Activated CD4-positive, CD25-positive, alpha-beta regulatory T cell treated with anti-CD3 and anti-CD28 coated beads, Interleukin-2, amount 50 U/mL, for 72 hours (primary cell): ENCODE measurements at regions not wholly inside any gene's neighbourhood (a gene's known extent, or its start where the extent isn't known, plus 50 kb on each side); places are given as distances from the start of the nearest gene placed in this dataset.

Experiments used
- DNase-seq: peaks from one replicate; pipeline ENCODE4 v3.0.0; 2021

DNA sequence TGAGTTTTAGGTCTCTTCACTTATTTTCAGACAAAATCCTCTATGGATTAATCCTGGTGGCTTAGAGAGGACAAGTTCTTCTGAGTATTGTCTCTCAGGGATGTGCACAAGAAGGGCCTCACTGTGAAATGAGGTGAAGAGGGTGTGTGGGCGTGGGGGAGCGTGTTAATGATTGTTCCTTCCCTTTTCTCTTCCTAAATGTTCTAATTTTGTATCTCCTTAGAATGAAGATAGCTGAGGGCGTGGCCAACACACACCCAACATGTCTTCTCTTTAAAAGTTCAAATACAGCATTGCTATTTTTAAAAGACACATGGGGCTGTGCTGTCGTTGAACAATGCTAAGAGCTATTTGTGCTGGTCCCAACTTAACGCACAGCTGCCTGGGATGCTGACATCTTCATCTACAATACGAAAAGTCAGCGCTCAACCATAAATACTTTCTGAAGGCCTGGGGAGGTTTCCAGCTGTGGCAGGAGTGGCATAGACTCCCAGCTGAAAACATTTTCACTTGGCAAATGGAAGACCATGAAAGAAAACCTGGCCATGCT, 135.9 kb downstream of the JCAD start:
- DNase-seq: no peak

DNA sequence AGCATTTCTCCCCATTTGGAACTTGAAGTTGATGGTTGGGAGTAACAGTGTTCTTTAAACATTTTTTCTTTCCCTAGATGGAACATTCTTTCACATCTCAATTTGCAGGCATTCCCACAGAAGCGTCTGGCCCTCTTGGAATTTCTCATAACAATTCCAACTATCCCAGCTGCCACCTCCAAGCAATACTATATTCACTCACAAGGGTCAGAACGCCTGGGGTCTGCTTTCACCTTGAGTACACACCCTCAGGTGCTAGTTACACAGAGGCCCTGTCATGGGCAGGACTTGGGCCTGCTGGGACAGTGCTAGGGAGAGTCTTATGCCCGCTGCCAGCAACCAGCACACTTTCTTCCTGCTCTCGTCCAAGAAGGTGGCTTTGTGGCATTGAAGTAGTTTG, 136.5 kb downstream of the JCAD start:
- DNase-seq: no peak

DNA sequence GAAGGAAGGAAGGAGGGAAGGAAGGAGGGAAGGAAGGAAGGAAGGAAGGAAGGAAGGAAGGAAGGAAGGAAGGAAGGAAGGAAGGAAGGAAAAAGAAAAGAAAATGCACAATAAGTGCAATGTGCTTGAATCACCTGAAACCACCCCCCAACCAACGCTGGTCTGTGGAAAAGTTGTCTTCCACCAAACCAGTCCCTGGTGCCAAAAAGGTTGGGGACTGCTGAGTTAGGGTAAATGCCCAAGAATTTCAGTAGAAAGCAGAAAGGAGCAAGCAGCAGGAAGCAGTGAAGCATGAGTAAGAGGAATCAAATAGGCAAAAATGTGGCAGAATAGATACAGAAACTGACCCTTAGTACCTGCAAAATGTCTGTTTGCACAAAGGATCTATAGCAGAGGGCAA, 137.2 kb downstream of the JCAD start:
- no peak for DNase-seq

DNA sequence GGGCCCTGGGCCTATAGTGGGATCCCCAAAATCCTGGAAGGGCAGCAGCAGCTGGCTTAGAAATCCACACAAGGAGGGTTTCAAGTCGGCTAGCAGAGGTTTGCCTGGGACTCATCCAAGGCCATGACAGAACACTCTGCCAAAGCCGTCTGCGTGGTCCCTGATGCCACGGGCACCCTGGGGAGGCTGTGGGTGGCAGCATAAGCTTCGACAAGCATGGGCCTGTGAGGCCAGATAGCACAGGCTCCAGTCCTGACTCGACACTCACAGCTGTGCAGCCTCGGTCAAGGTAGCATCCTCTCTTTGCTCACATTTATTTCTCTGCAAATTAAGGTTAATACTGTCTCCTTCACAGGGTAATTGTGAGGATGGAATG, 138.3 kb downstream of the JCAD start:
- DNase-seq: no peak

DNA sequence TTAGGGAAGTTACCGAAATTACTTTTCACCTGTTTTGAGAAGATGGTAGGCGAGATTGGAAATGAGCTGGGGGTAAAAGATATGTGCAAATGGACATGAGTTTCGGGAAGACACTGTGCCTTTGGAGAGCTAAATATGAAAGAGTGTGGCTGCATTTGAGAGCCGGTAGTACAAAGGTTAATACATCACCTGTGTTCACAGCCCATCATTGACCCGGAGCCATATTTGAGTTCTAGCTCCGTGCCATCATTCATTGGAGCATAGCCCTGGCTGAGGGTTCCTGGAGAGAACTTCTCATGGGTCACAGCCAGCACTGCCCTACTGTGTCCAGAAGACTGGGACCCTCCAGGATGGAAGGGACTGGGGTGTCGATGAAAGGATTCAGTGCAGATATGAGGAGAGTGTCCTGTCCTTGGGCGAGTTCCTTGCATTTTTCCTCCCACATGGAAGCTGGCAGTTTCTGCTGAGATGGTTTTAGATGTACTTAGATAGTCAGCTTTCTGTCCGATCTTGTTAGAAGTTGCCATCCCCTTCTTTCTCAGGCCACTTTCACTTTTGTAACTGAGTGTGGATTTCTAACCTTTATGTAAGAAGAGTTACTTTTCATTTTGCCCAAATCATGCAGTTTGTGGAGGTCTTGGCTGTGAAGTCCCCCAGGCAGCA, 138.8 kb downstream of the JCAD start:
- no peak for DNase-seq

DNA sequence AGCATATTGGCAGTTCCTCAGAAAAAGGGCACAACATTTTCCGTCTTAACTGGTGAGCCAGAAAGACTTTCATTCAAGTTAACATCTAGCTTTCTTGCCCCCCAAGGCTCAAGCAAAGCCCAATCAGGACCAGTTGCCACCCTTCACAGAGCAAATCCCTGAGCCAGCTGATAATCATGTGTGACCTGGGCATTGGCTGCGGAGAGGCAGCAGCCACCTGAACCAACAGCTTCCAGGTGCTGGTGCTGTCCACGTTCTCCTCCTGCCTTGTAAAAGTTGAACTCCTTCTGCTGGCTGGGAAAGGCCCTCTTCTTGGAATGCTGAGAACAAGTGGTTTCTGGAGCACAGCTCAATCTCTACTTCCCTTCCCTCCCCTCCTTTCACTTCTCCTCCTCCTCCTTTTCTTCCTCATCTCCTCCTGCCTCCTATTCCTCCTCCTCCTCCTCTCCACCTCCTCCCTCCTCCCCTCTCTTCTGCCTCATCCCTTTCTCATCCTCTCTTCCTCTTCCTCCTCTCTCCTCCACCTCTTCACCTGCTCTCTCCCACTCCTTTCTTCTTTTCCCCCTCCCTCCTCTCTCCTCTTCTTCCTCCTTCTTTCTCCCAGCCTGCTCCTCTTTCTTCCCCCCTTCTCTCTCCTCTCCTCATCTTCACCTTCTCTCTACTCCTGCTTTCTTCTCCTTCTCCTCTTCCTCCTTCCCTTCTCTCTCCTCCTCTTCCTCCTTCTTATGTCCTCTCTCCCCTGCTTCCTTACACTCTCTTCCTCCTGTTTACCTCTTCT, 140.6 kb downstream of the JCAD start:
- DNase-seq: no peak

DNA sequence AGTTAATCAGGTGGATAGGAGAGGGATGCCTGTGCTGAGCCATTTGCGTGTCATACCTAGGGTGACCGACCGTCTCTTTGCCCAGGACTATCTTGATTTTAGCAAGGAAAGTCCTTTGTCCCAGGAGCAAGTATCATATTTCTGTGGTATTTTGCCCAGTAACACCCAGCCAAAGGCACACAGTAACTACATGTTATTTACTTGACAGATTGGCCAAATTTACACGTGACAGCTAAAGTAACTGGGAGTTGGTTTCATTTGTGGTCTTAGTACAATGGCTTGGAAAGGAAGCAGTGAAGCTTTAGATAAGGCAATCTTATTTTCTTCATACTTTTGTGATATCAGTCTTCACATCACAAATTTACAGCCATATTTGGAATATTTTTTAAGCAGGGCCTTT, 142.1 kb downstream of the JCAD start:
- DNase-seq: no peak

DNA sequence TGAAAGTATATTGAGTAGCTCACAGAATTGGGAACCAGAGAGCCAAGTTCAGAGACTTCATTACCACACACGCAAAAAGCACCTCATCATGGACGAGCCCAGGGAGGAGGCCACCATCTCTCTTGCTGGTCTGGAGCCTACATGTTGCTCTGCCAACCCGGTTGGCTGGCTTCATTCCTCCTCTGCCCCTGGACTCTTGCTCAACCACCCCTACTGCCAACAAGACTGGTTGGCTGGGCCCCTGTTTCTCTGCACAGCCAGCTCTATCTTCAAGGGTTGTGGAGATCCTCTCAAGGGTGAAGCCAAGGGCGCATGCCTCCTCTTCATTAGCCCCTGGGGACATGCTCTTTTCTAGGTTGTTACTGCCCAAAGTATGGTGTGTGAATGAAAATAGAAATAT, 142.7 kb downstream of the JCAD start:
- no peak for DNase-seq

DNA sequence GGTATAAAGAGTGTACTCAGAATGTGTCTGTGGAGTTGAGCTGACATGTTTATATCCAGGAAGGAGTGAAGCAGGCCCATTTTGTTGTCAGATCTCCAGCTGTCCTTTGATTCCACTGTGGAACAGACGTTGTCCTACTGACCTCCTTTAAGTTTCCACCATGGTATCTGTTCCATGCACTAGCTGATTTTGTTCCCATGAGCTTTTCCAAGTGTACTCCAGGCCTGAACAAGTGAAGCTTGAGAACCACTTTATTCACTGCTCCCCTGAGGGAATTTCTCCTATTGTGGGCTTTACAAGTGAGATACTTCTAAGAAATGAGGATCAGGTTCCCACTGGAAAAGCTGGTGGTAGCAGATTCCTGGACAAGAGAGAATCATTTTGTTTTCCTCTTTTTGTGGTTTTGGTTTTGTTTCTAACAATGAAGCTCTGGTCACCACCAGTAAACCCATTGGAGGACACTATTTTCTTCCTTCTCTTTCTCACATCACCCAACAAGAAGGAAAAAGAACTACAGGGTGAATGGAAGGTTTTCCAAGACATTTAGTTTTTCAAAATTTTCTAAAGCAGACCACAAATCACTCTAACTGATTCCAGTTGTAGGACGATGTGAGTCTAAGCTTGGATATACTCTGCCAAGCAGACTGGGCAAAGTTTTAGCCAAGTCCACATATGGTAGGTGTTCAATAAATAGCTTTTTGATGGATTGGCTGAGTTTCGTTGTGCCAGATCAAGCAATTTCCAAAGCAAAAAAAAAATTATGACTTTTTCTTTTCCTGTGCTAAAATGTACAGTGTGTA, 144.2 kb downstream of the JCAD start:
- no peak for DNase-seq

DNA sequence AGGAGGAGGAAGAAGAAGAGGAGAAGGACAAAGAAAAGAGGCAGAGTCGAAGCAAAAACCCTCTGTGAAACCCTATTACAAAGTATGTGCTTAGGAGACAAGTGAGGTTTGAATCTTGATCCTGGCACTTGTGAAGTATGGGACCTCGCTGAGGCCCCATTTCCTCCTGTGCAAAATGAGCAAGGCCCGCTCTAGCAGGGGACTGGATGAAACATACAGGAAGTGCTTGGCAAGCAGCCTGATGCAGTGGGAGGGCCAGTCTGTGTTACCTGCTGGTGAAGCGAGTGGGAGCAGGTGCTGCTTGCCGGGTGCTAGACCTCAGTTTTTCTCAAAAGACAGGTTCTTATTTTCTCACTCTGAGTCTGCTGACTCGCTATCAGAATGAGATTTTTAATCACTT, 150.4 kb downstream of the JCAD start:
- DNase-seq: no peak

DNA sequence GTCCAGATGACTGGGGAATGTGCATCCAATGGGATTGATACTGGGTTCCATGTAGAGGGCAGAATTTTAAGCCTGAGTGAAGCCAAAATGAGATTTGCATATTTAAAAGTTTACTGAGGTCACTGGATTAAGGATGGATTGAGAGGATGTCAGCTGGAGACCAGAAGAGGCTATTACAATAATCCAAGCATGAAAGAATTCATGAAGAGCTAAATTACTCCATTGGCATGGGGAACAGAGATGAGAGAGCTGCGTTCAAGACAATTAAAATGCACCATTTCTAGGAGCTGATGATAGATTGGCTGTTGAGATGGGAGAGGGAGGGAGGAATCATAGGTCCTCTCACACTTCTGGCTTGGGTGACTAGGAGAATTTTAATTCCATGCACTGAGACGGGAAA, 158.5 kb downstream of the JCAD start:
- DNase-seq: no peak

DNA sequence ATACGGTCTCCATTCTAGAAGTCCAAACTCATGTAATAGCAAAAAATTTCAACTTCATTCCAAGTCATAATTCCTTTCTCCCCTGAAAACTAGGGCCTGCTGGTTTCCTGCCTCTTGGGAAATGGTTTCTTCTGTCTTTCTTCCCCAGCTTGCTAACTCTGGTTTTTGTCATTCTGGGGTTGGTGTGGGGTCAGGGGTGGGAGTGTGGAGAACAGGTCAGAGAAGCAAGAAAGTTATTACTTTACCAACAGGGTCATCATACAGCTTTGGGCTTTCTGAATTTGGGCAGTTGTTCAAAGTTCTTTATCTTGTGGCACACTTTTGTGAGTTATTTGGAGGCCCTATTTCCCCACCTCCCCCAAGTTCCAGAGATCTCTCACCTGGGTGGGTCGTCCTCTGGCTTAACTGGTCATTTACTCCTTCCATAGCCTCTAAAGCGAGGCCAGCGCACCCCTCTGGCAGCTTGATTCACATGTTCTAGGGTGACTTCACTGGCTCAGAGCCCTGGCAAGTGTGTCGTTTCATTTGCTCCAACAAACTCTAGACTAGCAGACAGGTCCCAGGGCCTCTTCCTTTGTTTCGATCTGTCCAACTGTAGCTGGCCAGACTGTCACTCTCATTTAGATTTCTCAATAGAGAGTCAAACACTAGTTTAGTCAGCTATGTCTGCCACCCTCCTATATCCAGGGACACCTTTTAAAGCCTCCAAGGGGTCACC, 161.2 kb downstream of the JCAD start:
- DNase-seq: no peak

DNA sequence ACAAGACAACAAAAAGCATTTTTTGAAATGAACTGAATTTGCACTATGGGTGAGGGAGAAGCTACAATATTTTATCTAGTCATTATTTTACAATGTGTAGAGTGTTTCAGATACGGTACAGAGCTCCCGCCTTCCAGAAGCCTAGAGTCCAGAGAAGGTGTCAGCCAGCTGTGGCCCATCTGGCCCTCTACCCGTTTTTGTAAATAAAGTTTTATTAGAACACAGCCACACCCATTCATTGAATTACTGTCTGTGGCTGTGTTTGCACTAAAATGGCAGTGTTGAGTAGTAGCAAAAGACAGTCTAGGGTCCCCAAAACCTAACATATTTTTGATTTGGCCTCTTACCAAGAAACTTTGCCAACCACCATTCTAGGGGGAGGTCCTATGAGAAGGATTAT, 162.0 kb downstream of the JCAD start:
- DNase-seq: no peak

DNA sequence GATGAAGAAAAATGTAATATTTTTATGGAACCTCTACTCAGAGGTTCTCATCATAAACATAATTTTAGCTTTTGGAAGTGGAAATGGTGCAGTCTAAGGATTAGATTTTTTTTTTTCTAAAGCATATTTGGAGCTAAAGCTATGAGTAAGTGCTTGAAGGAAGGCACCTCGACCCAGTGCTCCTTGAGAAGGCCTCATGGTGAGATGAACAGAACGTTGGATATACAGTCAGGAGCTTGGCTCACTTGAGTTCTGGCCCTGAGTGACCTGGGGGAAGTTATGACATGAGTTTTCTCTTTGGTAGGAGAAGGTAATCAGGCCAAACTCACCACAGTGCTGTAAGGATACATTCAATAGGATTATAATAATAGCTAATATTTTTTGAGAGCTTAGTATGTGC, 163.3 kb downstream of the JCAD start:
- no peak for DNase-seq

DNA sequence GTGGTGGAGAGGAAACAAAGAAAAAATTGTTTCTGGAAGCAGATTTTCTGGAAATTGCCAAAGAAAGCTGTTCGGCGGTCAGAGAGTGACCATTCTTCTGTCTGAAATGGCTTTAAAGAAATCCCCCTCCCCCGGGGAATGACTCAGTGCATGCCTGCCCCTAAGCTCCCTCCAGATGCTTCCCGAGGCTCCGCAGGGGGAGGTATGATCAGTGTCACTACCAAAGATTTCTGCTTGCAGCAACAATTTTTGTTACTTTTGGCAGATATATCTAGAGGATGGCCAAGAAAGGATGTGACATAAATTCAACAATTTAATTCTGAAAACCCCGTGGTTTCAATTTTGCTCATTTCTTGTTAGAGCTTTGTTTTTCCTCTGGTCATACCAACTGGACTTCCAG, 163.9 kb downstream of the JCAD start:
- no peak for DNase-seq

DNA sequence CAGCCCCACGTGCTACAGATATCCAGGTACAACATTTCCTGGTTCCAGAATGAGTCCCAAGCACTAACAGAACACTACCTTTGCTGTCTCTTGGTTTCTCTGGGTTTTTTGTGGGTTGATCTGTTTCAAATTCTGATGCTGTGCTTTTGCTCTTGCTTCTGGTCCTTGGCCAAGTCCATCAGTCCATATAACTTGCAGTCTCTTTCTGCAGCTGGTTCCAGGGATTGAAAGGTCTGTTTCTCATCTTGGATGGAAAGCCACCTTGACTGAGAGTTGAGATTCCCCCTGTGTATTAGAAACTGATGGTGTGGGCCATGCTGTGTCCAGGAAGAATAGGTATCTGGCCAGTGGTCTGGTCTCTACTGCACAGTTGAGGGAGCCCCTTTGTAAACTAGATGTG, 171.1 kb downstream of the JCAD start:
- DNase-seq: no peak

DNA sequence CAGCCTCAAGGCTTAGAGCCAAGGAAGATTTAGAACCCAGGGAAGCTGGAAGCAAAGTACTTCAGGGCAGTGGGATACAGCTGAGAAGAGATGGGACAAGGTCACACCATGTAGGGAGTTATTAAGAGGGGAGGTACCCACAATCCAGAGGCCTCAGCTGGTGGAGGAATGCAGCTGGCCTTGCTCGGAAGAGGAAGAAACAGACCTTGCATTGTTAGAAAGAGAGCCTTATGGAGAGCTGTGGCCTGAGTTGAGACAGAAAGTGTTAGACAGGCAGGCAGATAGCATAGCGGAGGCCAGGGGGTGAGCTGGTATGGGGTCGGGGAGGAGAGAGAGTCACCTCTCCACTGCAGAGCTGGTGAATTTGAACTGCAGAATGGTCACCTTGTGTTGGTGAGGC, 173.1 kb downstream of the JCAD start:
- no peak for DNase-seq

DNA sequence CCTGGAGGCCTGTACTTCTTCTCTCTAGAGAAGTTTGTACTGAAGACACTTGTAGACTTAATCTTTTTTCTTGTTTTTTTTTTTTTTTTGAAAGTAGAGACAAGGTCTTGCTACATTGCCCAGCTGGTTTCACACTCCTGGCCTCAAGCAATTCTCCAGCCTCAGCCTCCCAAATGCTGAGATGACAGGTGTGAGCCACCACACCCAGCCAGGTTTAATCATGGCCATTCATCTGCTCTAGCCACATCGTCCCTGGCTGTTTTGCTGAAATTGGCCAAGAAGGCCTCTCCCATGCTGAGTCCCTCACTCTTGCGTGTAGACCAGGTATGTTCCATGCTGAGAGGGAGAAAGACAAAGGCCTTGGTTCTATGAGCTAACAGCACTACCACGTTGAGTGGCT, 176.2 kb downstream of the JCAD start:
- DNase-seq: no peak

DNA sequence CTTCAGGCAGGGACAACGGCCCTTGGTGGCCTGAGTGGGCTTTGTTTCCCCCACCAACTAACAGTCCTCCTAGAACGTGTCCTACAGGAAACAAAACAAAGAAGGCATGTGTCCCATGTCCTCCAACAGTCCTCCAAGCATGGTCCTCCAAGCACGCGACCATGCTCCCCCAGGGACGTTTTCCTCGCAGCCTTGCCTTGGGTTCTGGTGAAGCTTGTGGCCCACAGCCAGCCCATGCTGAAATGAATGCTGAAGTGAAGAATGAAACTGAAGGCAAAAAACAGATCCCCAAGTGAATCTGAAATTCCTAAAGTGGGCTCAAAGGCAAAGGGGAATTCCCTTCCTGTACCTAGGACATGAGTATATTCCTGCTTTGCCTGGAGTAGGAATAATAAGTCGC, 176.6 kb downstream of the JCAD start:
- no peak for DNase-seq

DNA sequence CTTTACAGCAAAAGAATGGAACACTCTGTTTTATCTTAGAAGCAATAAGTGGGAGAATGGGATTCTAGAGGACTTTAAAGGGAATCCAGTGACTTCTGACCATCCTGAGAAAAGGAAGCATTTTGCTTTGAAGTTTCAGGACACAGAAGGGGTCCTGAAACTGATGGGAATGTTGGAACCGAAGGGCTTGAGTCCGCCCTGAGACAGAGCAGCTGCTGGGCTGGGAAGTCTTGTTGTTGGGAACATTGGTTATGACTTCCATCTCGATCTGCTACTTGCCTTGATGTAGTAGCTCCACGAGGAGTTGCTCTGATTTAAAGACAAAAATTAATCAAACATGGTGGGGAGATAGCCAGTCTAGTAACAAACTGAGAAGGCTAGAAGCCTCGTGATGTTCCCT, 177.6 kb downstream of the JCAD start:
- no peak for DNase-seq

DNA sequence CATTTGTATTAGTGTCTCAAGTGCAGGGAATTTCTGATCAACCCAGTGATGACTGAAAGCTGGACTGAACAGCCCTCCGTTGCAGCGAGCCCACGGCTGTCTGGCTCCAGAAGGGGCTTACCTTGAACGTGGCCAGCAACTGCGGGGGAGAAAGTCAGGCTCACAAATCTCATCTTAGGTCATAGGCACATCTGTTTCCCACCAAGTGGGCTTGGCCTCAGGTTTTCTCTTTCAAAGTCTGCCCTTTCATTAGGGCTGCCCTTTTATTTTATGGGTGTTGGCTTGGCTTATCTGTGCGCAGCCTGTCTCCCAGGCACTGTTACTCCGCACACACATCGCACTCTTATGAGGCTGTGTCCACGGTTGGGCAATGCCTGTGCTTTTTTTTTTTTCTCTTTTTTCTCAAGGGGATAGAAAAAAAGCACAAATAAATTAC, 178.0 kb downstream of the JCAD start:
- no peak for DNase-seq

DNA sequence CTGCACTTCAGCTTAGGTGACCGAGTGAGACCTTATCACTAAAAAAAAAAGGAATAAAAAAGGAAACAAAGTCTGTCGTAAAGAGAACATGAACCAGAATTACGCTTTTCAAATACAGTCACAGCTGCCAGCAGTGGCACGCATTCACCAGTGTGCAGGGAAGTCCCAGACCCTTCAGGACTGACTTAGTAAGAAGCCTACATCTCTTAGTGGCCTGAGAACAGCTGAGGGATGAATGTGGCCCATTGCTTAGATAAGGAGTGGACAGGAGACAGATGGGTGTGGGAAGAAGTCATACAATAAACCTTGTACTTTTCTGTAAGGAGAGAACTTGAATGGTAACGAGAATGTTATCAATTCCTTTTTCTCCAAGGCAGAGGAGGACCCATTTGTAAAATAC, 178.5 kb downstream of the JCAD start:
- no peak for DNase-seq

DNA sequence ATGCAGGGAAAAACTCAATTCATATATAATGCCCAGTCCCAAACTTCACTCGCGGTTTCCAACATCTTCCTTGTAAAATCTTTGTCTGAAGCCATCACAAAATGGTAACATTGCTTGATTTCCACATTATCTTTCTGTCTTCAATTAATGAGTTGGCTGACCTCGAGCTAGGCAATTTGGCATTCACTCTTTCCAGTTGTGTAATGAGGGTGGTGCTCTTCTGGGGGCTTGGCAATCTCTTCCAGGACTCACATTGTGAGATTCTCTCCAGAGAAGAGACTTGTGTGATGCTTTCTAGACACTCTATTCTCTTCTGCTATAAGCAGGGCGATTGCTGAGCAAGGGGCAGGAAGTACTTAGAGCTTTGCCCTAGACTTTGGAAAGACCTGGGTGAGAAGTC, 179.5 kb downstream of the JCAD start:
- DNase-seq: no peak
